ENCODE measurements at regions not wholly inside any gene's neighbourhood (a gene's known extent, or its start where the extent isn't known, plus 50 kb on each side); places are given as distances from the start of the nearest gene placed in this dataset.

DNA sequence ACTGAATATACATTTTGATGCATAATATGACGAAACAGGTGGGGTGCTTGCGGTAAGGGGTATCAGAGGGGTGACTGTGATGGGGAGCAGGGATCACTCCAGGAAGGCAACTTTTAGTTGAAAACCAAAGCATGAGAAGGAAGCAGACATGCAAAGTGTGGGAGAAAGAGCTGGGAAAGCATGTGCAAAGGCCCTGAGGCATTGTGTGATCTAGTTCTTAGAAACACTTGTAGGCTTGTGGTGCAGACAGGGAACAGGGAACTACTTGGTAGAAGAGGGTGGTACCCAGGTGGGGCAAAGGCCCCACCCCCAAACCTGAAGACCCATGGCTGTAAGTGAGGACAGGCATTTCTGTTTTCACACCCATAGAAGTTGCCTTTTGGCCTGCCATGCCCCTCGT lies 459.9 kb upstream of the EEF2KMT start:
- Histone ChIP-seq H3K36me3 (ENCODE audit: control insufficient read depth, insufficient read depth, low read length) (no peaks in the 10 kb centered on the region), H3K9me3 (ENCODE audit: control insufficient read depth, insufficient read depth, low read depth, low read length) (no peaks in the 10 kb centered on the region), H2AFZ (ENCODE audit: low read length) (no peak overlapping the region), H3K27me3 (ENCODE audit: control insufficient read depth, insufficient read depth, low read length) (no peaks in the 10 kb centered on the region), H3K27ac (ENCODE audit: insufficient read depth, low read length) (no peak overlapping the region), H3K4me2 (ENCODE audit: extremely low read depth, insufficient read depth, low read length) (no peak overlapping the region), H3K4me1 (ENCODE audit: control insufficient read depth, extremely low read depth, insufficient read depth, low read length) (no peaks in the 10 kb centered on the region), H4K20me1 (ENCODE audit: control insufficient read depth, extremely low read depth, insufficient read depth, low read length) (no peaks in the 10 kb centered on the region), H3K4me3 (replicated peaks in 1 of 4; ENCODE audit: control extremely low read depth in 1 of 4, insufficient read depth in 1 of 4, low read depth in 3 of 4, low read length in 4 of 4) (no peak overlapping the region), H3K79me2 (ENCODE audit: control insufficient read depth, insufficient read depth, low read length) (no peaks in the 10 kb centered on the region), H3K9ac (ENCODE audit: insufficient read depth, low read length) (no peak overlapping the region)
- TF ChIP-seq, protein P1, sequence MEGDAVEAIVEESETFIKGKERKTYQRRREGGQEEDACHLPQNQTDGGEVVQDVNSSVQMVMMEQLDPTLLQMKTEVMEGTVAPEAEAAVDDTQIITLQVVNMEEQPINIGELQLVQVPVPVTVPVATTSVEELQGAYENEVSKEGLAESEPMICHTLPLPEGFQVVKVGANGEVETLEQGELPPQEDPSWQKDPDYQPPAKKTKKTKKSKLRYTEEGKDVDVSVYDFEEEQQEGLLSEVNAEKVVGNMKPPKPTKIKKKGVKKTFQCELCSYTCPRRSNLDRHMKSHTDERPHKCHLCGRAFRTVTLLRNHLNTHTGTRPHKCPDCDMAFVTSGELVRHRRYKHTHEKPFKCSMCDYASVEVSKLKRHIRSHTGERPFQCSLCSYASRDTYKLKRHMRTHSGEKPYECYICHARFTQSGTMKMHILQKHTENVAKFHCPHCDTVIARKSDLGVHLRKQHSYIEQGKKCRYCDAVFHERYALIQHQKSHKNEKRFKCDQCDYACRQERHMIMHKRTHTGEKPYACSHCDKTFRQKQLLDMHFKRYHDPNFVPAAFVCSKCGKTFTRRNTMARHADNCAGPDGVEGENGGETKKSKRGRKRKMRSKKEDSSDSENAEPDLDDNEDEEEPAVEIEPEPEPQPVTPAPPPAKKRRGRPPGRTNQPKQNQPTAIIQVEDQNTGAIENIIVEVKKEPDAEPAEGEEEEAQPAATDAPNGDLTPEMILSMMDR (conservative IDR thresholded peaks at IDR 0.05 in 1 of 2, IDR thresholded peaks at IDR 0.05 in 1 of 2; ENCODE audit: low read depth in 1 of 2, low read length in 2 of 2), result no peak
- no peak for TF ChIP-seq EZH2 (IDR thresholded peaks at IDR 0.05; ENCODE audit: low read length, missing control alignments)
- DNase-seq (ENCODE audit: low read depth in 2 of 2), result no peak

- no peaks in the 10 kb centered on the region for H3K36me3 ChIP-seq (ENCODE audit: control insufficient read depth, insufficient read depth, low read length)
- no peak for DNase-seq (ENCODE audit: low read depth in 2 of 2)
- H3K9ac ChIP-seq (ENCODE audit: insufficient read depth, low read length), result no peak overlapping the region
- H3K4me1 ChIP-seq (ENCODE audit: control insufficient read depth, extremely low read depth, insufficient read depth, low read length), result no peaks in the 10 kb centered on the region
- TF ChIP-seq EZH2 (IDR thresholded peaks at IDR 0.05; ENCODE audit: low read length, missing control alignments), result no peak
- TF ChIP-seq, protein P1 (conservative IDR thresholded peaks at IDR 0.05 in 1 of 2, IDR thresholded peaks at IDR 0.05 in 1 of 2; ENCODE audit: low read depth in 1 of 2, low read length in 2 of 2), result no peak
- H3K9me3 ChIP-seq (ENCODE audit: control insufficient read depth, insufficient read depth, low read depth, low read length), result no peaks in the 10 kb centered on the region
- no peaks in the 10 kb centered on the region for H3K79me2 ChIP-seq (ENCODE audit: control insufficient read depth, insufficient read depth, low read length)
- H3K27ac ChIP-seq (ENCODE audit: insufficient read depth, low read length), result no peak overlapping the region
- H2AFZ ChIP-seq (ENCODE audit: low read length), result no peak overlapping the region
- H3K4me3 ChIP-seq (replicated peaks in 1 of 4; ENCODE audit: control extremely low read depth in 1 of 4, insufficient read depth in 1 of 4, low read depth in 3 of 4, low read length in 4 of 4), result no peak overlapping the region
- no peaks in the 10 kb centered on the region for H4K20me1 ChIP-seq (ENCODE audit: control insufficient read depth, extremely low read depth, insufficient read depth, low read length)
- H3K4me2 ChIP-seq (ENCODE audit: extremely low read depth, insufficient read depth, low read length), result no peak overlapping the region
- no peaks in the 10 kb centered on the region for H3K27me3 ChIP-seq (ENCODE audit: control insufficient read depth, insufficient read depth, low read length)
These were observed 458.7 kb upstream of the EEF2KMT start for GRCh38 chr16:5556158-5556810.

GRCh38 chr16:5551909-5552308 lies 454.3 kb upstream of the EEF2KMT start:
- Histone ChIP-seq H3K27ac (ENCODE audit: insufficient read depth, low read length) (no peak overlapping the region), H3K9me3 (ENCODE audit: control insufficient read depth, insufficient read depth, low read depth, low read length) (no peaks in the 10 kb centered on the region), H3K79me2 (ENCODE audit: control insufficient read depth, insufficient read depth, low read length) (no peaks in the 10 kb centered on the region), H3K27me3 (ENCODE audit: control insufficient read depth, insufficient read depth, low read length) (no peaks in the 10 kb centered on the region), H3K4me1 (ENCODE audit: control insufficient read depth, extremely low read depth, insufficient read depth, low read length) (no peaks in the 10 kb centered on the region), H3K9ac (ENCODE audit: insufficient read depth, low read length) (no peak overlapping the region), H3K36me3 (ENCODE audit: control insufficient read depth, insufficient read depth, low read length) (no peaks in the 10 kb centered on the region), H3K4me3 (replicated peaks in 1 of 4; ENCODE audit: control extremely low read depth in 1 of 4, insufficient read depth in 1 of 4, low read depth in 3 of 4, low read length in 4 of 4) (no peak overlapping the region), H3K4me2 (ENCODE audit: extremely low read depth, insufficient read depth, low read length) (no peak overlapping the region), H4K20me1 (ENCODE audit: control insufficient read depth, extremely low read depth, insufficient read depth, low read length) (no peaks in the 10 kb centered on the region), H2AFZ (ENCODE audit: low read length) (no peak overlapping the region)
- TF ChIP-seq, protein P1 (conservative IDR thresholded peaks at IDR 0.05 in 1 of 2, IDR thresholded peaks at IDR 0.05 in 1 of 2; ENCODE audit: low read depth in 1 of 2, low read length in 2 of 2), result no peak
- TF ChIP-seq EZH2 (IDR thresholded peaks at IDR 0.05; ENCODE audit: low read length, missing control alignments), result no peak
- DNase-seq (ENCODE audit: low read depth in 2 of 2), result peak in 1 of 2 donors; percentile 37

Data from fibroblast of lung (primary cell).